ENCODE measurements at regions not wholly inside any gene's neighbourhood (a gene's known extent, or its start where the extent isn't known, plus 50 kb on each side); places are given as distances from the start of the nearest gene placed in this dataset.

- TF ChIP-seq CTCF (conservative IDR thresholded peaks at IDR 0.05) = no peak
- no peak for DNase-seq (ENCODE audit: extremely low spot score, unreplicated experiment)
- no peak overlapping the region for H3K27ac Mint-ChIP-seq
- H3K4me1 Mint-ChIP-seq (ENCODE audit: unreplicated experiment) = peaks cover 26% of the 10 kb centered on the region
- no peaks in the 10 kb centered on the region for H3K27me3 Mint-ChIP-seq
- H3K36me3 Mint-ChIP-seq = no peaks in the 10 kb centered on the region
- no peaks in the 10 kb centered on the region for H3K9me3 Mint-ChIP-seq
- H3K4me3 Mint-ChIP-seq = no peak overlapping the region
Measured at GRCh38 chr2:176677746-176678265, 408.6 kb downstream of the MTX2 start.

DNA sequence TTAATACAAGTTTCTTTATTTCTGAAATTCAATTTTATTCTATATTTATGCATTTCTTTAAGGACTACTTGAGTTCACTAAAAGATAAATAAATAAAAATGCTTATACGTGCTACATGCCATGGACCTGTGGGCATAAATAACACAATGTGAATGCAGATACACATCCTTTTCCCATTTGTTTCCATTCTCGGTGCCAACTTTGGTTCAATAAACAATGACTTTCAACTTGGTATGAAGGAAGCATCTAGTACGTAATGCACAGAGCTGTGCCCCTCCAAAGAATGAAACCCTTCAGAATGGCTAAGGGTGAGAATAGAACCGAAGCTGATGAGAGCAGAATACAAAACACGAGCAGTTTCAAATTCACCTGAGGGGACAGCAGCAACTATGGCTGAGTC lies 409.3 kb downstream of the MTX2 start:
- Mint-ChIP-seq H3K36me3 (no peaks in the 10 kb centered on the region), H3K27ac (no peak overlapping the region), H3K4me3 (no peak overlapping the region), H3K9me3 (no peaks in the 10 kb centered on the region), H3K4me1 (ENCODE audit: unreplicated experiment) (peaks cover 26% of the 10 kb centered on the region), H3K27me3 (no peaks in the 10 kb centered on the region)
- TF ChIP-seq CTCF (conservative IDR thresholded peaks at IDR 0.05) = no peak
- DNase-seq (ENCODE audit: extremely low spot score, unreplicated experiment) = no peak

DNA sequence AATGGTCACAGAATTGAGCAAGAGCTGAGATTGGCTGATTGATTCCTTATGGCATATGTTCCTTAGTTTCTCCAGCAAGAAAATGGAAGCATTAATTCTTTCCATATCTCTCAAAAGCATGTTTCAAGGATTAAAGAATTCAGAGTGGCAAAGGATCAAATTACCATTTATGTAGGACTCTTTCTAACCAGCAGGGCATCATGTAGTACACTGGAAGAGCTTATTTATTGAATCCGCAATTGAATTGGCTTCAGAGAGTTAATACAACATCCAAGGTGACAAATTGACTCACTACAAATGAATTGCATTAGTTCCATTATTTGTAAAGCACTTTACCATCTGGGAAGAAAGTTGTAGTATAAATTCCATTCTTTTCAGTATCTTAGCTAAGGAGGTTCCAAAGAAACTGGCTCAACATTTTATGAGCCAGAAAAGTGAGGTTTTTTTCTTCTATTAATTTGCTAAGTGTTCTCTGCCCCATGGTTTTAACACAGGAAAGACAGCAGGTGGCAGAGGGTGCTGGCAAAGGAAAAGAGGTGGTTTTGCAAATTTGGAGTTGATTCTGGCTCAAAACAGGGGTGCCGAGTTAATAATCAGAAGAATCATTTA lies 409.9 kb downstream of the MTX2 start:
- H3K27ac Mint-ChIP-seq = no peak overlapping the region
- H3K9me3 Mint-ChIP-seq = no peaks in the 10 kb centered on the region
- H3K4me1 Mint-ChIP-seq (ENCODE audit: unreplicated experiment) = peaks cover 26% of the 10 kb centered on the region
- H3K27me3 Mint-ChIP-seq = no peaks in the 10 kb centered on the region
- no peak overlapping the region for H3K4me3 Mint-ChIP-seq
- H3K36me3 Mint-ChIP-seq = no peaks in the 10 kb centered on the region
- TF ChIP-seq CTCF (conservative IDR thresholded peaks at IDR 0.05) = peak; percentile 47
- no peak for DNase-seq (ENCODE audit: extremely low spot score, unreplicated experiment)

DNA sequence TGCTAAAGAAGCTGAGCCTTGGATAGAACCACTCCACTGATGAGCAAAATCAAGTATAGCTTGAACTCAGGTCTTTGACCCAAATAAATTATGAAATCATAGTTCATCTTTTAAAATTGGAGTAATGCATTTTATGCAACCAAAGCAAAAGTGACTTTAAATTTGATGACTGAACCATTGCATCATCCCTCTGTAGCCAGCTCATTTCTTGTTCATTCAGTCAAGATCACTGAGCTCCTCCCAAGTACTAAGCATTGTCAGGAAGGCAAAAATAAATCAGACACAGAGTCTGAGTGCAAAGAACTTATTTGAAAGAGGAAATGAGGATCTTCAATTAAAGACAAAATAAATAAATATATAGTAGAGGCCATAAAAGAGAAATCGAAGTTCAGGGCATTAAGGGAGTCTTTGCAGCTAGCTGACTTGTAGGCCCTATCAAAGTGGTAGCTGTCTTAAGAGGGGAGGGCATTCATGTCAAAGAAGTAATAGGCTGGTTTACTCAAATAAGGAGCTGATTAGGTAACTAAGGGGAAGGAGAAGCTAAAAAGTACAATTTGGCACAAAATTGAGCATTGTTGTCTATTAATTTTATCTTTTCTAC lies 411.8 kb downstream of the MTX2 start:
- no peak for TF ChIP-seq CTCF (conservative IDR thresholded peaks at IDR 0.05)
- Mint-ChIP-seq H3K4me1 (ENCODE audit: unreplicated experiment) (peaks cover 13% of the 10 kb centered on the region), H3K27ac (no peak overlapping the region), H3K4me3 (no peak overlapping the region), H3K36me3 (no peaks in the 10 kb centered on the region), H3K27me3 (peaks cover 4% of the 10 kb centered on the region), H3K9me3 (no peaks in the 10 kb centered on the region)
- DNase-seq (ENCODE audit: extremely low spot score, unreplicated experiment) = no peak

DNA sequence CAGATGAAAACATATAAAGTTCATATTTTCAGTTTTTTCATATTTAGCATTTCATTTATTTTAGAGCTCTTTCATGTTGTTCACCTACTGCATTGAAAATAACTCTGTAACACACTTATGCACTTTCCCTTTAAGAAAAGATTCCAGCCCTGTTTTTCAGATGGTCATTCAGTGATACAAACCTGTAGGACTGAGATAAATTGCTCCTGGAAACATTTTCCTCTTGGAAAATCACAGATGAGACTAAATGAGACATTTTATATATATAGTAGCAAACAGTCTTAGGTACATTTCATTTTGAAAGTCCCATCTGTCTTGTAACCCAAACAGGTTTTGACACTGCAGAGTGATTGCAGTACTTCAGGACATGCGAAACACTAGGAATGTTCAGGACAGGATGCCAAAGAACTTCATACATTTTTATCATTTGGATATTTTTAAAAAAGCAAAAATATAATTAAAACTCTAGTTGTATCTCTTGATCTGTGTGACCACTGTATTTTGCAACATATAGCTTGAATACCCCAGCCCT lies 412.4 kb downstream of the MTX2 start:
- no peak overlapping the region for H3K4me3 Mint-ChIP-seq
- H3K27me3 Mint-ChIP-seq = peaks cover 8% of the 10 kb centered on the region
- no peaks in the 10 kb centered on the region for H3K9me3 Mint-ChIP-seq
- TF ChIP-seq CTCF (conservative IDR thresholded peaks at IDR 0.05) = no peak
- peaks cover 13% of the 10 kb centered on the region for H3K4me1 Mint-ChIP-seq (ENCODE audit: unreplicated experiment)
- DNase-seq (ENCODE audit: extremely low spot score, unreplicated experiment) = no peak
- no peaks in the 10 kb centered on the region for H3K36me3 Mint-ChIP-seq
- H3K27ac Mint-ChIP-seq = no peak overlapping the region

Measured in type B pancreatic cell (in vitro differentiated cells).